ENCODE measurements at regions not wholly inside any gene's neighbourhood (a gene's known extent, or its start where the extent isn't known, plus 50 kb on each side); places are given as distances from the start of the nearest gene placed in this dataset.

- Histone ChIP-seq H3K9me3 (ENCODE audit: low read length) (no peaks in the 10 kb centered on the region), H2AFZ (ENCODE audit: low read length) (no peak overlapping the region), H3K9ac (ENCODE audit: low read length) (no peak overlapping the region), H3K79me2 (ENCODE audit: insufficient read depth, low read length) (no peaks in the 10 kb centered on the region), H3K4me1 (ENCODE audit: insufficient read depth, low read length, severe bottlenecking) (no peaks in the 10 kb centered on the region), H4K20me1 (ENCODE audit: insufficient read depth, low read length) (no peaks in the 10 kb centered on the region), H3K27me3 (ENCODE audit: insufficient read depth, low read length) (no peaks in the 10 kb centered on the region), H3K27ac (ENCODE audit: low read depth, low read length, poor library complexity, severe bottlenecking) (no peak overlapping the region), H3K36me3 (ENCODE audit: insufficient read depth, low read length) (no peaks in the 10 kb centered on the region), H3K9me2 (ENCODE audit: low read depth, low read length) (no peaks in the 10 kb centered on the region), H3F3A (ENCODE audit: insufficient read depth, low read length) (no peaks in the 10 kb centered on the region), H3K4me3 (ENCODE audit: low read depth, low read length, poor library complexity, severe bottlenecking) (no peak overlapping the region), H3K4me2 (ENCODE audit: low read length) (no peak overlapping the region)
- TF ChIP-seq CTCF (IDR thresholded peaks at IDR 0.05; ENCODE audit: low read length) (no peak), EZH2 (IDR thresholded peaks at IDR 0.05; ENCODE audit: borderline replicate concordance, low read length) (no peak)
These were observed 450.4 kb upstream of the CITED2 start for GRCh38 chr6:139824864-139825263.

DNA sequence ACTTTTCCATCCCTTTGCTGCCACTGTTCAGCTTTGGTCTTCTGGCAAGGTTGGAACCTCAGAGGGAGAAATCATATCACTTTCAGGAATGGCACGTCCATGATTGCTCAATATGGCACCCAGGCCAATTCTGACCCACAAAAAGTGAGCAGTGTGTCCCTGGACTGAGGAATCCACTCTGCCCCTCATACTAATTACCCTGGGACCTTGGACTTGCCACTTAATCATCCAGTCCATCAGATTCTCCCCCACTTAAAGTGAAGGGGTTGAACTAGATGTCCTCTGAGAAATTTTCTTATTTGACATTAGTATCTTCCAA lies 449.3 kb upstream of the CITED2 start:
- Histone ChIP-seq H3K27ac (ENCODE audit: low read depth, low read length, poor library complexity, severe bottlenecking) (no peak overlapping the region), H3K79me2 (ENCODE audit: insufficient read depth, low read length) (no peaks in the 10 kb centered on the region), H4K20me1 (ENCODE audit: insufficient read depth, low read length) (no peaks in the 10 kb centered on the region), H3K4me2 (ENCODE audit: low read length) (no peak overlapping the region), H3K4me3 (ENCODE audit: low read depth, low read length, poor library complexity, severe bottlenecking) (no peak overlapping the region), H3K27me3 (ENCODE audit: insufficient read depth, low read length) (no peaks in the 10 kb centered on the region), H3K9me2 (ENCODE audit: low read depth, low read length) (no peaks in the 10 kb centered on the region), H3K9ac (ENCODE audit: low read length) (no peak overlapping the region), H3F3A (ENCODE audit: insufficient read depth, low read length) (no peaks in the 10 kb centered on the region), H3K9me3 (ENCODE audit: low read length) (no peaks in the 10 kb centered on the region), H3K4me1 (ENCODE audit: insufficient read depth, low read length, severe bottlenecking) (no peaks in the 10 kb centered on the region), H2AFZ (ENCODE audit: low read length) (no peak overlapping the region), H3K36me3 (ENCODE audit: insufficient read depth, low read length) (no peaks in the 10 kb centered on the region)
- TF ChIP-seq CTCF (IDR thresholded peaks at IDR 0.05; ENCODE audit: low read length), result no peak
- TF ChIP-seq EZH2 (IDR thresholded peaks at IDR 0.05; ENCODE audit: borderline replicate concordance, low read length), result no peak

GRCh38 chr6:139823099-139823807 lies 448.8 kb upstream of the CITED2 start:
- Histone ChIP-seq H3K9me2 (ENCODE audit: low read depth, low read length) (no peaks in the 10 kb centered on the region), H3K9ac (ENCODE audit: low read length) (no peak overlapping the region), H3F3A (ENCODE audit: insufficient read depth, low read length) (no peaks in the 10 kb centered on the region), H2AFZ (ENCODE audit: low read length) (no peak overlapping the region), H3K79me2 (ENCODE audit: insufficient read depth, low read length) (no peaks in the 10 kb centered on the region), H3K4me2 (ENCODE audit: low read length) (no peak overlapping the region), H3K9me3 (ENCODE audit: low read length) (no peaks in the 10 kb centered on the region), H3K27me3 (ENCODE audit: insufficient read depth, low read length) (no peaks in the 10 kb centered on the region), H3K4me1 (ENCODE audit: insufficient read depth, low read length, severe bottlenecking) (no peaks in the 10 kb centered on the region), H3K4me3 (ENCODE audit: low read depth, low read length, poor library complexity, severe bottlenecking) (no peak overlapping the region), H3K36me3 (ENCODE audit: insufficient read depth, low read length) (no peaks in the 10 kb centered on the region), H4K20me1 (ENCODE audit: insufficient read depth, low read length) (no peaks in the 10 kb centered on the region), H3K27ac (ENCODE audit: low read depth, low read length, poor library complexity, severe bottlenecking) (no peak overlapping the region)
- TF ChIP-seq EZH2 (IDR thresholded peaks at IDR 0.05; ENCODE audit: borderline replicate concordance, low read length), result no peak
- no peak for TF ChIP-seq CTCF (IDR thresholded peaks at IDR 0.05; ENCODE audit: low read length)
